ENCODE measurements at regions not wholly inside any gene's neighbourhood (a gene's known extent, or its start where the extent isn't known, plus 50 kb on each side); places are given as distances from the start of the nearest gene placed in this dataset.

DNA sequence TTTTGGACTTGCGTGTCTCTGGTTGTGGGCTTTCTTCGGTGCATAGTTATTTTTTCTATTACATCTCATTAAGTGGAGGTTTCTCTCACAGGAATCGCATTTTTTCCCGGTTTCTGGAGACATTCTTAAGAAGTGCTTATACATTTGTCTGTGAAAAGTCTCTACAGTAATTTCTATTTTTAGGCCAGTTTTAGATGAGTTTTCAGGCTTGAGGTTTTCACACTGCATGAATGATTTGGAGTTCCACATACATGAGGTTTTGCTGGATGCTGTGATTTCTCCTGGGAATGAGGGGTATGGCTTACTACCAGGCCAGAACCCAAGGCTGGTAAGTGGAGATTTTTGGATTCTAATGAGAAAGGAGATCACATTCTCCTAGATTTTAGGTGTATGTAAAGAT is 422.6 kb upstream of the SLIT2 start:
- TF ChIP-seq, protein P1, sequence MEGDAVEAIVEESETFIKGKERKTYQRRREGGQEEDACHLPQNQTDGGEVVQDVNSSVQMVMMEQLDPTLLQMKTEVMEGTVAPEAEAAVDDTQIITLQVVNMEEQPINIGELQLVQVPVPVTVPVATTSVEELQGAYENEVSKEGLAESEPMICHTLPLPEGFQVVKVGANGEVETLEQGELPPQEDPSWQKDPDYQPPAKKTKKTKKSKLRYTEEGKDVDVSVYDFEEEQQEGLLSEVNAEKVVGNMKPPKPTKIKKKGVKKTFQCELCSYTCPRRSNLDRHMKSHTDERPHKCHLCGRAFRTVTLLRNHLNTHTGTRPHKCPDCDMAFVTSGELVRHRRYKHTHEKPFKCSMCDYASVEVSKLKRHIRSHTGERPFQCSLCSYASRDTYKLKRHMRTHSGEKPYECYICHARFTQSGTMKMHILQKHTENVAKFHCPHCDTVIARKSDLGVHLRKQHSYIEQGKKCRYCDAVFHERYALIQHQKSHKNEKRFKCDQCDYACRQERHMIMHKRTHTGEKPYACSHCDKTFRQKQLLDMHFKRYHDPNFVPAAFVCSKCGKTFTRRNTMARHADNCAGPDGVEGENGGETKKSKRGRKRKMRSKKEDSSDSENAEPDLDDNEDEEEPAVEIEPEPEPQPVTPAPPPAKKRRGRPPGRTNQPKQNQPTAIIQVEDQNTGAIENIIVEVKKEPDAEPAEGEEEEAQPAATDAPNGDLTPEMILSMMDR (IDR thresholded peaks at IDR 0.05; ENCODE audit: extremely low read depth in 1 of 2, insufficient read depth in 1 of 2, low read depth in 1 of 2, low read length in 2 of 2): no peak
- TF ChIP-seq, protein P2, sequence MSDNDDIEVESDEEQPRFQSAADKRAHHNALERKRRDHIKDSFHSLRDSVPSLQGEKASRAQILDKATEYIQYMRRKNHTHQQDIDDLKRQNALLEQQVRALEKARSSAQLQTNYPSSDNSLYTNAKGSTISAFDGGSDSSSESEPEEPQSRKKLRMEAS (IDR thresholded peaks at IDR 0.05; ENCODE audit: insufficient read depth, insufficient read length): no peak
- TF ChIP-seq EZH2 (IDR thresholded peaks at IDR 0.05; ENCODE audit: borderline replicate concordance, low read depth, low read length, severe bottlenecking): no peak

Measured in endothelial cell of umbilical vein (primary cell).